ENCODE measurements at regions not wholly inside any gene's neighbourhood (a gene's known extent, or its start where the extent isn't known, plus 50 kb on each side); places are given as distances from the start of the nearest gene placed in this dataset.

DNA sequence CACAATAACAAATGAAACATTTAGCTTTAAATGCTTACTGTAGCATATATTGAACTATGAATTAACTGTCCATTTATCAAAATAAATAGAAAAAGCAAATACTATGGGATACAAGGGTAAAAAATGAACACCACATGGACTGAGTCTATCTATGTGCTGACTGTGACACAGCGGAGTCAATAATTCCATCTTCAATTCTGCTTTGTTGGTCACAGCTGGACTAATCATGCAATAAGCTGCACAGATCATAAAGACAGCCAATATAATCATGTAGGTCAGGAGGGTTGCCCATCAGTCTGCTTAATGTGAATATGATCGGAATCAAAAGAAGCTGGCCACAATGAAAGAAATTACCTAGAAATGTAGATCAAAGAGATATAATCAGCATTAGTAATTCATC lies 95.7 kb upstream of the FAM47A start:
- DNase-seq (ENCODE audit: extremely low read depth, insufficient read length): no peak
- Histone ChIP-seq H3K36me3 (ENCODE audit: control insufficient read depth, insufficient read depth, low read length) (no peaks in the 10 kb centered on the region), H3K4me3 (replicated peaks; ENCODE audit: low read depth, low read length) (no peak overlapping the region), H3K27me3 (replicated peaks; ENCODE audit: control insufficient read depth, insufficient read depth, low read length) (no peaks in the 10 kb centered on the region)
- TF ChIP-seq, protein P1, sequence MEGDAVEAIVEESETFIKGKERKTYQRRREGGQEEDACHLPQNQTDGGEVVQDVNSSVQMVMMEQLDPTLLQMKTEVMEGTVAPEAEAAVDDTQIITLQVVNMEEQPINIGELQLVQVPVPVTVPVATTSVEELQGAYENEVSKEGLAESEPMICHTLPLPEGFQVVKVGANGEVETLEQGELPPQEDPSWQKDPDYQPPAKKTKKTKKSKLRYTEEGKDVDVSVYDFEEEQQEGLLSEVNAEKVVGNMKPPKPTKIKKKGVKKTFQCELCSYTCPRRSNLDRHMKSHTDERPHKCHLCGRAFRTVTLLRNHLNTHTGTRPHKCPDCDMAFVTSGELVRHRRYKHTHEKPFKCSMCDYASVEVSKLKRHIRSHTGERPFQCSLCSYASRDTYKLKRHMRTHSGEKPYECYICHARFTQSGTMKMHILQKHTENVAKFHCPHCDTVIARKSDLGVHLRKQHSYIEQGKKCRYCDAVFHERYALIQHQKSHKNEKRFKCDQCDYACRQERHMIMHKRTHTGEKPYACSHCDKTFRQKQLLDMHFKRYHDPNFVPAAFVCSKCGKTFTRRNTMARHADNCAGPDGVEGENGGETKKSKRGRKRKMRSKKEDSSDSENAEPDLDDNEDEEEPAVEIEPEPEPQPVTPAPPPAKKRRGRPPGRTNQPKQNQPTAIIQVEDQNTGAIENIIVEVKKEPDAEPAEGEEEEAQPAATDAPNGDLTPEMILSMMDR (IDR thresholded peaks at IDR 0.05; ENCODE audit: insufficient read depth, low read length, poor library complexity, severe bottlenecking): no peak

DNA sequence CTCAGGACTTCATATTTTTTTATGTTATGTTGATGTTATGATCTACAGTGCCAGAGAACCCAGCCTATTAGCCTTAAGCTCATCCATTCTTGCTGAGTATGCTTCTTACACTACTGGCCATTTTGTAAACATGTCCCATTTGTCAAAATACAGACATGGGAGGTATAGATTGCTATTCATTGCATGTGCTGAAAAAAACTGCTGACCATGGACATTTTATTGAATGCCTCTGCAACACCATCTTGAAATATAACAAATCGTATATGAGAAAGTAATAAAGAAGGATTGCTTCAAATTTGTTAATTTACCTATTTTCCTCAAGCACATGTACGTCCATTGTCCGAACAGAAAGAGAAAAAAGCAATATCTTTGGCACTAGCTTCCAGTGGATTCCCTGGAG lies 91.5 kb upstream of the FAM47A start:
- Histone ChIP-seq H3K4me3 (replicated peaks; ENCODE audit: low read depth, low read length) (no peak overlapping the region), H3K36me3 (ENCODE audit: control insufficient read depth, insufficient read depth, low read length) (no peaks in the 10 kb centered on the region), H3K27me3 (replicated peaks; ENCODE audit: control insufficient read depth, insufficient read depth, low read length) (no peaks in the 10 kb centered on the region)
- TF ChIP-seq, protein P1 (IDR thresholded peaks at IDR 0.05; ENCODE audit: insufficient read depth, low read length, poor library complexity, severe bottlenecking): no peak
- no peak for DNase-seq (ENCODE audit: extremely low read depth, insufficient read length)

DNA sequence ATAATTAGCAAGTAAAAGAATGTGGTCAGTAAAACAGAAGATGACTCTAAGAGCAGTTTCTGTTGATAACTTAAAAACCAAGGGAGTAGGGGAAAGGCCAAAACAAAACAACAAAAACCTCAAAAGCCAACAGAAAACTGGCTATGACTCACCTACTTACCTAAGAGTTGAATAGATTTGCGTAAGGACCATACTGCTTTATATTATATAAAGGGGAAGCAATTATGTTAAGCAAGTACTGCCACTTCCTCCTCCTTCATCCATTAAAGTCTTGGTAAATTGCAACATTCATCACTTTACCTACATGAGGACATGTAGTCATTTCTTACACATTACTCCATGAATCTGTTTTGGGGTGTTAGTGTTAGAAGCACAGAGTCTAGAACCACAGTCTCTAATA lies 85.9 kb upstream of the FAM47A start:
- TF ChIP-seq, protein P1 (IDR thresholded peaks at IDR 0.05; ENCODE audit: insufficient read depth, low read length, poor library complexity, severe bottlenecking): no peak
- H3K27me3 ChIP-seq (replicated peaks; ENCODE audit: control insufficient read depth, insufficient read depth, low read length): no peaks in the 10 kb centered on the region
- DNase-seq (ENCODE audit: extremely low read depth, insufficient read length): no peak
- no peaks in the 10 kb centered on the region for H3K36me3 ChIP-seq (ENCODE audit: control insufficient read depth, insufficient read depth, low read length)
- H3K4me3 ChIP-seq (replicated peaks; ENCODE audit: low read depth, low read length): no peak overlapping the region

DNA sequence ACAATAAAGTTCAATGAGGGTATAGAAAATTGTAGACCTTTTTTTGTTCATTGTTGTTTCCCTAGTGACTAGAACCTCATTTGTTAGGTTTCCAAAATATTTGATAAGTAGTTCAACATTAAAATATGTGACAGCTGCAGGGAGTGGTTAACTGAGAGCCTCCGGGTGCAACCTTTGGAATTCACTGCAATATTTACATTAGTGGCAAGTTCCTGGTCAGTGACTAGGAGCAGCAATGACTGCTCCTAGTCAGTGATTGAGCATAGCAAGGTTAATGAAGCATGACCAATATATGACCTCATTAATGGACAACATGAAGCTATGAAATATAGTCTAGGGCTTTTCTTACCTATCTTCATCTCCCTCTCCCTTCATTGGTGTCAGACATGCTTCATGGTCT lies 65.8 kb upstream of the FAM47A start:
- DNase-seq (ENCODE audit: extremely low read depth, insufficient read length): no peak
- Histone ChIP-seq H3K27me3 (replicated peaks; ENCODE audit: control insufficient read depth, insufficient read depth, low read length) (no peaks in the 10 kb centered on the region), H3K36me3 (ENCODE audit: control insufficient read depth, insufficient read depth, low read length) (no peaks in the 10 kb centered on the region), H3K4me3 (replicated peaks; ENCODE audit: low read depth, low read length) (no peak overlapping the region)
- TF ChIP-seq, protein P1 (IDR thresholded peaks at IDR 0.05; ENCODE audit: insufficient read depth, low read length, poor library complexity, severe bottlenecking): no peak

Measured in GM06990 (cell line).